HG02852 (cell line): ENCODE measurements at regions not wholly inside any gene's neighbourhood (a gene's known extent, or its start where the extent isn't known, plus 50 kb on each side); places are given as distances from the start of the nearest gene placed in this dataset.

ENCODE experiments used
- ATAC-seq: cut with Tn5 transposase; IDR thresholded peaks from one replicate; pipeline ENCODE4 v1.9.1; 2021; ENCODE audit warnings: mild to moderate bottlenecking, moderate library complexity; ENCODE audit not compliant: unreplicated experiment

DNA sequence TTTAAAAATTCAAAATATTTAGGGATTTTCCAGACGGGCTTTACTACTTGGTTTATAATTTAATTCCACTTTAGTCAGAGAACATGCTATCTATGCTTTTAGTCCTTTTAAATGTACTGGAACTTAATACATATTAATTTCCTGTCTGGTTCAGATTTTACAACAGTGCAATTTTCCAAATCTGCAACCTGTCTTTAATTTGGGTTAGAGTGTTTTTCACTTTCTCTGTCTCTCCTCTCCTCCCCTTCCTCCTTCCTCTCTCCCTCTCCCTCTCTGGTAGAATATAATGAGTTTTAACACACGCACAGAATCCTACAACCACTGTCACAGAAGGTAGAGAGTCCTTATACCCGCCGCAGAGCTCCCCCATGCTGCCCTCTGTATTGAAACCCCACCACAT is 950.7 kb downstream of the BRD1 start:
- ATAC-seq: no peak

DNA sequence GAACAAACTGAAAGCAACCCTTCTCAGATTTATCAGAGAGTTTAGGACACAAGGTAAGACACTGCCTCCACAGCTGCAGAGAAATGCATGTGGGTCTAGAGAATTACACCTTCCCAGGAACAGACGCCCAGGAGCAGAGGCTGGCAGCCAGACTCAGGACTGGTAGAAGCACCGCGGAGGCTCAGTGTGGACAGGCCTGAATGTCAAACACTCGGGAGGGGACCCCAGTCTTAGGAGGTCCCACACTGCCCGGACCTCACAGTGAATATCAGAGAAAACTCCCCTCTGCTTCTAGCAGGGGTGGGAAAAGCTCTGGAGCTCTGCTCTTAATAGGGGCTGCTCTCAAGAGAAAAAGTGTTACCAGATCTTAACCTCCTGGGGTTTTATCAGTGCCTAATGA is 952.7 kb downstream of the BRD1 start:
- no peak for ATAC-seq

GRCh38 chr22:48873191-48873520 is 954.5 kb downstream of the BRD1 start:
- no peak for ATAC-seq

GRCh38 chr22:48872271-48873190 is 955.1 kb downstream of the BRD1 start:
- no peak for ATAC-seq

DNA sequence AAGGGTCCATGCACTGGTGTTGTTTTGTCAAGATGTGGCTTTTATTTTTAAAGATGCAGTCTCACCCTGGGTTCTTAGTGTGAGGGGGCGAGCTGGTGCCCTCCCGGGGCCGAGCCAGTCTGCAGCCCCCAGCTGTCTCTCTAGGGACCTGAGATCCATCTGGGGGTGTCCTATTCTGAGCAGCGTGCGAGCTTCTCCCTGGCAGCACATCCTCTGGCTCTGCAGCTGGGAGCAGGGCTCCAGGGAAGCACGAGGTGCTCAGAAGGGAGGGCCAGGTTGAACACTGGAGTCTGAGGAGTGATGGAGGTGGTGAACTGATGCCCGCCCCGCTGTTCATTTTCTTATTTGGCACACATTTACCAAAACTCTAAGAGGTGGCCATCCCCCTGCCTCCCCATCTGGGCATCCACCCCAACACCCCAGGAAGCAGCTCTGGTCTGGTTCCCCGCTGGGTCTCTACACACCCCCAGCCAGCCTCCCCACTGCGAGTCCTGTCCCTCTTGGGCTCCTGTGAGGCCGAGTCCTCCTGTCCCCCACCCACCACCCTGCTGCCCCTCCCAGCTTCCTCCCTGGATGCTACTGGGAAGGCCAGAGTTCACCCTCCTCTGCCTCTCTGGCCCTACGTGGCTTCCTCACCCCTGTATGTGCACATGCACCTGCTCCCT is 956.4 kb downstream of the BRD1 start:
- no peak for ATAC-seq

DNA sequence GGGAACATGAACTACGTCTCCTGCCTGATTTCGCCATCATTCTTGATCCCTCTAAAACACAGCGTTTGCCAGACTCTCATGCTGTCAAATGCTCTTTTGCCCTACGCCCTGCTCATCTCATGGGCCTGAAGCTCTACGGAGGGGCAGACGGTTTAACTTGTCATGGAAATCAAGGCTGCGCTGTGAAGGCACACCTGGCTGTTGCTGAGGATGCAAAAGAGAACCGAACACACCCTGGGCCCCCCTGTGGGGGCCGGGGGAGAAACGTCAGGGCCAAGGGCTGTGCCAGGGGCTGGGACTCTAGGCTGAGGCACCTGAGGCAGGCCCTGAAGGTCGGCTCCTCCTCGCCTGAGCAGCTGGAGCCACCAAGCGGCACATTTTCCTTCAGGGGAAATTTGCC is 957.2 kb downstream of the BRD1 start:
- no peak for ATAC-seq

DNA sequence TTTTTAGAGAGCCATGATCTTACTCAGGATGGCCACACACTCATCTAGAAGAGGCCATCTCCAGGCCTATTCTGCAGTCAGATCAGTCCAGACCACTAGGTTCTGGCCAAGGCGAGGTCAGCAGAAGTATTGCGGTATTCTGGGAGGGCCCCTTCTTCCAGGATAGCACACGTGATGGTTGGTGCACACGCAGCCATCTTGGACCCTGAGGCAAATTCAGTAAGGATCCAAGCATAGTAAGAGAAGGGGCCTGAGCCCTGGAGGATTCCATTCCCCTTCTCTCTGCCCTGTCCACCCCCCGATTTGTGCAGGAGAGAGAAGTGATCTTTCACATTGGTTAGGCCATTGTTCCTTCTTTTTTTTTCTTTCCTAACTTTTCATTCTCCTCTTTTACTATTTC is 957.9 kb downstream of the BRD1 start:
- no peak for ATAC-seq

DNA sequence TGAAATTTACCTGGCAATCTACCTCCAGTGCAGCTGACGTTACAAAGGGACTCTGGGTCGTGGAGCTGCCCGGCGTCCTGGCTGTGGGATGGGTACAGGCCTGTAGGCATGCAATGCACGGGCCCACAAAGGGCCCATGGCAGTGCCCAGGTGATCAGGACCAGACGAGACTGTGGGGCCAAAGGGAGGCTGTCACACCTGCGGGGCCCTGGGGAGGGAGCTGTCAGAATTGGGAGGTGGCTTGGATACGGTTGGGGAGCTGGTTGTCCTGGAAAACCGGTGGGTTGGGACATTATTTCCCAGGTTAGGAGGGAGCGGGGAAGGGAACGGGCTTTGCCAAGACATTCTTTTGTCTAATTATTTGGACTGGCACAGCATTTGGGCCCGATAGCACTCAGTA is 958.5 kb downstream of the BRD1 start:
- no peak for ATAC-seq

GRCh38 chr22:48868554-48868953 is 959.1 kb downstream of the BRD1 start:
- ATAC-seq: no peak

- no peak for ATAC-seq
These were observed 959.8 kb downstream of the BRD1 start for GRCh38 chr22:48867891-48868290.

DNA sequence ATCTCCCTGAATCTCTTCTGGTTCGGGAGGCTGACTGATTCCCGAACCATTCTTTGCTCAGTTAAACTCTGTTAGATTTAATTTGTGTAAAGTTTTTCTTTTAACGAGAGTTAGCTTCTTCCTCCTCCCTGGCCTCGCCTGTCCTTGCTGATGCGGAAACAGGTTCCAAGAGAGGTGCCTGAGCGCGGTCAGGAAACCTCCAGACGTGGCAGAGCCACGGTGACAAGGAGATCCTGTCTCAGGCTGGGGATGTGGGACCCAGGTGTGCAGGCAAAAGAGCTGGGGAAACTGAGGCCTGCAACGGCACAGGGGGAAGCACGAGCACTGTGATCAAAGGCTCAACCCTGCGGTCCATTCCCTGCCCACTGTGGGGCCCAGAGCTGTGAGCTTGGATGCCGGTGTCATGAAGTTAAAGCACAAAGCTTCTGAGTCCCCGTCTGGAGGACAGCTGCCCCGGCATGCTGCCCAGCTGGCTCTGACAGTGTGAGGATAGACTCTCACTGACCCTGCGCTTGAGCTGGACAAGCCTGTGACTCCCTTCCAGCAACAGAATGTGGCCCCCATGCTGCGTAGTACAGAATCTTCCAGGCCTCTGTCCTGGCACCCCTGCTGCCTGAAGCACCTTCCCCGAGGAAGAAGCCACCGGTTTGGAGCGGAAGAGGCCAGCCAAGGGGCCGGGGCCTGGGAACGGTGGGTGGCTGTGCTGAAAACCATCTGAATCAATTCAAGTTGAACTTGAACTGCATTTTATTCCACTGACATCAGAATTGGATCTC is 960.6 kb downstream of the BRD1 start:
- no peak for ATAC-seq

DNA sequence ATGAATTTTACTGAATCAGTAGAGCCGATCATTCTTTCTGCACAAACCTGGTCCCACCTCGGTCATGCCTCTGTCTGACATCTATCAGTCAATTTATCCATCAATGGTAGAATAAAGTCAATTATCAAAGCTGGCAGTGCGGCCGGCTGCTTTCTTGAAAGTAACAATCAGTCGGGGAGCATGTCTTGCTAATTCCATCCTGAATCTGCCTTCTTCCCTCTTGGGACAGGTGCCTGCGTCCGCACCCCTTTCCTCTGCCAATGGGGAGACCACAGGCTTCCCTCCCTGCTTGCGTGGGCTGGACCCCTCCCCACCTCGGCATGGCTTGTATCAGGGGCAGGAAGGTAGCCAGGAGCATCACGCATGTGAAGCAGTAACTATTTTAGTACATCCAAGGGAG is 962.9 kb downstream of the BRD1 start:
- ATAC-seq: no peak

GRCh38 chr22:48863965-48864528 is 963.6 kb downstream of the BRD1 start:
- no peak for ATAC-seq

GRCh38 chr22:48860557-48860956 is 967.1 kb downstream of the BRD1 start:
- ATAC-seq: no peak

GRCh38 chr22:48858856-48859255 is 968.8 kb downstream of the BRD1 start:
- ATAC-seq: no peak

GRCh38 chr22:48858121-48858520 is 969.6 kb downstream of the BRD1 start:
- no peak for ATAC-seq

GRCh38 chr22:48857202-48857805 is 970.4 kb downstream of the BRD1 start:
- no peak for ATAC-seq

- no peak for ATAC-seq
These were observed 971.4 kb downstream of the BRD1 start for GRCh38 chr22:48856308-48856615.

DNA sequence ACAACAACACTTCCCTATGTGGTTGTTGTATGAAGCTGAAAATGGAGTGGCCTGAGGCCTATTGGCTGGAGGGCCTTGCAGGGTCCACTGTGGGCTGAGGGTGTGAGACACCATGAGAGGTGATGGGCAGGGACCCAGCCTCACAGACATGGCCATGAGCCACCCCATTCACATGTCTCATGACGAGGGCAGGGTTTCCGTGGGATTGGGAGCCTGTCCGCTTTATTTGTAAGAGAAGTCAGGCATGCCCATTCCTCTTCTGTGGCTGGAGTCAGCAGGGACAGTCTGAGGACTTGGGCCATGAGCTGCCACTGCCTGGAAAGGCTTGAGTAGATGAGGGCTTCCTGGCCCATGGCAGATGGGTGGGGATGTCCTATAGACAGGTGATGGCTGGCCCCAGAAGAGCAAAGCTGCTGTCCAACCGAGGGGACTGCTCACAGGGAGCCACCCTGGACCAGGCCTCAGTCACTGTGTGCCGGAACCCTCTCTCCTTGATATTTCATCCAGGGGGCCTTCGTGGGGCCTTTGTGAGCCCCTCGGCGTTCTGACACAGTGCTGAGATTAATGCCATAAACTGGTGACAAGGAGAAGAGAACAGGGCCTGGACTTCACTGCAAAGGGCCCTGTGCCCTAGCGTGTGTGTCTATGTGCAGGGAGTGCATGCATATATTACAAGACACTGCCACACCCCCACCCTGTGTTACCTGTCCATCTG is 971.9 kb downstream of the BRD1 start:
- no peak for ATAC-seq

DNA sequence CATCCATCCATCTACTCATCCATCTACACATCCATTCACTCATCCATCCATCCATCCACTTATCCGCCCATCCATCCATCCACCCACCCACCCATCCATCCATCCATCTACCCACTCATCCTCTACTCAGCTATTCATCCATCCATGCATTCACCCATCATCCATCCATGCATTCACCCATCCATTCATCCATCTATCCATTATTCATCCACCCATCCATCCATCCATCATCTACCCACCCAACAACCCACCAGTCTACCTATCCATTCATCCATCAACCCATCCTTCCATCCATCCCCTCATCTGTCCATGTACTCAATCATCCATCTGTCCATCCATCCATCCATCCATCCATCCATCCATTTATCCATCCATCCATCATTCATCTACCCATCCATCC is 972.7 kb downstream of the BRD1 start:
- ATAC-seq: no peak
